Fibroblast of villous mesenchyme (primary cell): ENCODE measurements at regions not wholly inside any gene's neighbourhood (a gene's known extent, or its start where the extent isn't known, plus 50 kb on each side); places are given as distances from the start of the nearest gene placed in this dataset.

Experiments used
- DNase-seq: peaks from one replicate; pipeline ENCODE4 v3.0.0-alpha.2; 2010; ENCODE audit warnings: low read depth
- H3K4me3 ChIP-seq: 2 replicates; pipeline ENCODE4 v1.5.1; 2011; ENCODE audit warnings: low read depth, mild to moderate bottlenecking, low read length
- CTCF ChIP-seq: IDR thresholded peaks from 2 replicates; pipeline ENCODE4 v1.5.1; 2012; ENCODE audit warnings: low read depth, mild to moderate bottlenecking, low read length; ENCODE audit not compliant: insufficient read depth

GRCh38 chr9:87063246-87063645, 115.9 kb upstream of the GAS1 start:
- TF ChIP-seq CTCF: no peak
- no peak for DNase-seq
- no peak overlapping the region for H3K4me3 ChIP-seq

- no peak overlapping the region for H3K4me3 ChIP-seq
- TF ChIP-seq CTCF: no peak
These were observed 116.6 kb upstream of the GAS1 start for GRCh38 chr9:87063871-87064270.

GRCh38 chr9:87064311-87064710, 117.0 kb upstream of the GAS1 start:
- no peak for DNase-seq
- no peak for TF ChIP-seq CTCF
- H3K4me3 ChIP-seq: no peak overlapping the region

More at GRCh38 chr9:87063871-87064270, 116.6 kb upstream of the GAS1 start:
- peak; percentile 58 for DNase-seq

- DNase-seq: no peak
- TF ChIP-seq CTCF: no peak
- H3K4me3 ChIP-seq: no peak overlapping the region
These were observed 118.7 kb upstream of the GAS1 start for GRCh38 chr9:87065981-87066380.

GRCh38 chr9:87067426-87067825, 120.1 kb upstream of the GAS1 start:
- peak; percentile 44 for DNase-seq
- TF ChIP-seq CTCF: no peak
- no peak overlapping the region for H3K4me3 ChIP-seq

- DNase-seq: no peak
- no peak for TF ChIP-seq CTCF
- no peak overlapping the region for H3K4me3 ChIP-seq
These were observed 121.0 kb upstream of the GAS1 start for GRCh38 chr9:87068177-87068840.

- DNase-seq: peak; percentile 75
- H3K4me3 ChIP-seq: no peak overlapping the region
- no peak for TF ChIP-seq CTCF
These were observed 122.4 kb upstream of the GAS1 start for GRCh38 chr9:87069690-87070089.
